Lung (tissue), 11 donors: ENCODE measurements at regions not wholly inside any gene's neighbourhood (a gene's known extent, or its start where the extent isn't known, plus 50 kb on each side); places are given as distances from the start of the nearest gene placed in this dataset.

ENCODE experiments used
- ATAC-seq: fragments of 200-7000 bp; cut with Tn5 transposase; one replicate; pipeline ENCODE4 v1.9.1; 2020; ENCODE audit warnings: moderate number of reproducible peaks; ENCODE audit not compliant: insufficient read depth, low FRiP score
- DNase-seq, 3 donors: peaks; one replicate each; pipeline ENCODE4 v3.0.0-alpha.2; 2013 to 2017
- H3K27ac ChIP-seq, 2 donors: one replicate each; pipeline ENCODE4 v1.5.1; 2013; ENCODE audit warnings: mild to moderate bottlenecking in 2 of 2, moderate library complexity in 2 of 2, control low read depth in 1 of 2, inconsistent platforms in 1 of 2, low read depth in 1 of 2, low read length in 1 of 2
- H3K27me3 ChIP-seq, 3 donors: one replicate each; pipeline ENCODE4 v1.5.1; 2013; ENCODE audit warnings: low read length in 2 of 3; ENCODE audit not compliant: control insufficient read depth in 3 of 3, insufficient read depth in 3 of 3
- H3K36me3 ChIP-seq, 4 donors: one replicate each; pipeline ENCODE4 v1.5.1; 2013; ENCODE audit warnings: low read length in 4 of 4, mild to moderate bottlenecking in 1 of 4, moderate library complexity in 1 of 4; ENCODE audit not compliant: control insufficient read depth in 4 of 4, insufficient read depth in 4 of 4
- H3K4me1 ChIP-seq, 5 donors: one replicate each; pipeline ENCODE4 v1.5.1; 2013; ENCODE audit warnings: low read length in 5 of 5, mild to moderate bottlenecking in 2 of 5, moderate library complexity in 1 of 5; ENCODE audit not compliant: control insufficient read depth in 5 of 5, insufficient read depth in 5 of 5
- H3K4me3 ChIP-seq: one replicate; pipeline ENCODE4 v1.5.1; 2013; ENCODE audit warnings: mild to moderate bottlenecking, control low read depth, moderate library complexity
- H3K9ac ChIP-seq, 2 donors: one replicate each; pipeline ENCODE4 v1.5.1; 2013; ENCODE audit warnings: low read length in 2 of 2, control low read depth in 1 of 2; ENCODE audit not compliant: insufficient read depth in 1 of 2
- H3K9me3 ChIP-seq, 4 donors: one replicate each; pipeline ENCODE4 v1.5.1; 2013; ENCODE audit warnings: low read length in 3 of 4, mild to moderate bottlenecking in 1 of 4, moderate library complexity in 1 of 4; ENCODE audit not compliant: control insufficient read depth in 4 of 4, insufficient read depth in 3 of 4
- WGBS, 2 donors: extraction: QIAGEN DNeasy Blood & Tissue Kit; methylation state at CpG; one replicate each; pipeline ENCODE4 v1.1.7; 2013; 5-methylcytosine and 5-hydroxymethylcytosine counted together
- TF ChIP-seq, protein P1 (sequence below): IDR thresholded peaks from 2 replicates; pipeline ENCODE4 v1.5.1; 2012; ENCODE audit warnings: mild to moderate bottlenecking; ENCODE audit errors: control extremely low read depth, extremely low read depth
- donor health status: control.
- donor health status: control.
- donor health status: Bipolar disorder and iron deficiency.
- donor health status: healthy.
- donor health status: DM: yes; HTN: yes; CAD: no.

DNA sequence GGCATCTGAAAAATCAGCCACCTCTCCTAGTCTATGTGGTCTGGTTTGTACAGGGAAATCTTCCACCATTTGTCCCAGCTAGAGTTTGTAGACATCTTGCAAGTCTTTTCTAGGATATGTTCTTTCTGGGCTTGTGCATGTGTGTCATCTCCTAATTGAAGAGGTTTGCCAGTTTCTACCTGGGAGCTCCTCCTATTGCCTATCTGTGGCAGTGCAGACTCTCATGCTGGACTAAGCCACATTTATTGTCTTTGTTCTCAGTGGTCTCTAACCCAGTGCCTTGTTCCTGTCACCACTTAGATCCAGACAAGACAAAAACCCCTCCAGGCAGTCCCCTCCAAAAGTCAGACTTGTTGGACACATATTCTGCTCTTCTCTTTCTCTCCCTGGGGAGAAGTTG is 72.0 kb upstream of the MRPS9 start:
- Histone ChIP-seq H3K9me3 (peaks cover 0 to 7% (median 3%) of the 10 kb centered on the region in 4 donors), H3K4me1 (no peaks in the 10 kb centered on the region), H3K27me3 (no peaks in the 10 kb centered on the region), H3K9ac (no peak overlapping the region), H3K36me3 (no peaks in the 10 kb centered on the region), H3K4me3 (no peak overlapping the region), H3K27ac (no peak overlapping the region)
- ATAC-seq = no peak
- TF ChIP-seq, protein P1, sequence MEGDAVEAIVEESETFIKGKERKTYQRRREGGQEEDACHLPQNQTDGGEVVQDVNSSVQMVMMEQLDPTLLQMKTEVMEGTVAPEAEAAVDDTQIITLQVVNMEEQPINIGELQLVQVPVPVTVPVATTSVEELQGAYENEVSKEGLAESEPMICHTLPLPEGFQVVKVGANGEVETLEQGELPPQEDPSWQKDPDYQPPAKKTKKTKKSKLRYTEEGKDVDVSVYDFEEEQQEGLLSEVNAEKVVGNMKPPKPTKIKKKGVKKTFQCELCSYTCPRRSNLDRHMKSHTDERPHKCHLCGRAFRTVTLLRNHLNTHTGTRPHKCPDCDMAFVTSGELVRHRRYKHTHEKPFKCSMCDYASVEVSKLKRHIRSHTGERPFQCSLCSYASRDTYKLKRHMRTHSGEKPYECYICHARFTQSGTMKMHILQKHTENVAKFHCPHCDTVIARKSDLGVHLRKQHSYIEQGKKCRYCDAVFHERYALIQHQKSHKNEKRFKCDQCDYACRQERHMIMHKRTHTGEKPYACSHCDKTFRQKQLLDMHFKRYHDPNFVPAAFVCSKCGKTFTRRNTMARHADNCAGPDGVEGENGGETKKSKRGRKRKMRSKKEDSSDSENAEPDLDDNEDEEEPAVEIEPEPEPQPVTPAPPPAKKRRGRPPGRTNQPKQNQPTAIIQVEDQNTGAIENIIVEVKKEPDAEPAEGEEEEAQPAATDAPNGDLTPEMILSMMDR = no peak
- DNase-seq = no peak

DNA sequence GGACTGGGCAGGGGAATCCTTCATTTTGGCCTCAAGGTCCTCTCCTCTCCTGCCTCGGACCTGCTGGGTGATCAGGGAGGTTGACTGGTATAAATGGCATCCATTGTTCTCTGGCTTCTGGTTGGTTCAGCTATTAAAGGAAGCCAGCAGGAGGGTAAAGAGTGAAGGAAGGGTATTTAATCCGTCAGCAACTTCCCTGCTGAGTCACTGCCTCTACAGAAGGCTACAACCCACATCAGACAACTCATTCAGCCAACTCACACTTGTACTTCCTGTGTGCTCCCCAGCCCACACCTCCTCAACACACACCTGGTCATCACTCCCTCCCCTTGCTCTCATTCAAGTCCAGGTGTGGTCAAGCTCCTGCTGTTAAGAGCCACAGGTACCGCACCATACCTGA is 68.3 kb upstream of the MRPS9 start:
- H3K27ac ChIP-seq = no peak overlapping the region
- WGBS, 2 donors = 40 to 43% methylated on average over 3 of the region's 3 CpGs
- H3K4me3 ChIP-seq = no peak overlapping the region
- DNase-seq = no peak
- H3K9ac ChIP-seq = no peak overlapping the region
- TF ChIP-seq, protein P1 = no peak
- H3K27me3 ChIP-seq = no peaks in the 10 kb centered on the region
- no peak for ATAC-seq
- H3K9me3 ChIP-seq = peaks cover 0 to 10% (median 3%) of the 10 kb centered on the region in 4 donors
- H3K36me3 ChIP-seq = no peaks in the 10 kb centered on the region
- no peaks in the 10 kb centered on the region for H3K4me1 ChIP-seq

GRCh38 chr2:104975371-104975770 is 62.5 kb upstream of the MRPS9 start:
- Histone ChIP-seq H3K4me3 (no peak overlapping the region), H3K9ac (no peak overlapping the region), H3K27me3 (no peaks in the 10 kb centered on the region), H3K4me1 (peaks cover 0 to 2% (median 0%) of the 10 kb centered on the region in 5 donors), H3K27ac (no peak overlapping the region), H3K9me3 (peaks cover 0 to 6% (median 0%) of the 10 kb centered on the region in 4 donors), H3K36me3 (no peaks in the 10 kb centered on the region)
- TF ChIP-seq, protein P1 = no peak
- WGBS, 2 donors = 78 to 80% methylated on average over 3 of the region's 3 CpGs
- no peak for ATAC-seq
- DNase-seq = no peak

DNA sequence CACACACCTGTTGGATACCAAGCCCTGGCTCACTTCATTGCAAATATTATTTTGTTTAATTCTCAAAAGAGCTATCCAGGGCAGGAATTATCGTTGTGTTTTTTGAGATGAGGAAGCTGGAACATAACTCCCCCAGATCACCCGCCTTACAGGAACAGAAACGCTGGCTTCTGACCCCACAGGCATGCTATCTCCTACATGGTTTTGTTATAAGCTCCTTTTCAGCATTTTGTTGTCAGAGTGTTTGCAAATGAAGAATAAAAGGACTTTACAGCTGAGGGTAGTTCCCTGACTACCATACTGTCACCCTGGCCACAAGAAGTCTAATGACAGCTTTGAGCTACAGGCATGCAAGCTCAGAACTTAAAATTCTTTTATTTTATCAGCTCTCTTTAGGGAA is 62.0 kb upstream of the MRPS9 start:
- H3K4me3 ChIP-seq = no peak overlapping the region
- no peak overlapping the region for H3K9ac ChIP-seq
- no peak for ATAC-seq
- 44 to 66% methylated on average over 3 of the region's 3 CpGs for WGBS, 2 donors
- no peak for DNase-seq
- peaks cover 0 to 6% (median 0%) of the 10 kb centered on the region in 4 donors for H3K9me3 ChIP-seq
- no peak overlapping the region for H3K27ac ChIP-seq
- H3K27me3 ChIP-seq = no peaks in the 10 kb centered on the region
- H3K36me3 ChIP-seq = no peaks in the 10 kb centered on the region
- TF ChIP-seq, protein P1 = no peak
- peaks cover 0 to 2% (median 0%) of the 10 kb centered on the region in 5 donors for H3K4me1 ChIP-seq
